H9 (cell line): ENCODE measurements at regions not wholly inside any gene's neighbourhood (a gene's known extent, or its start where the extent isn't known, plus 50 kb on each side); places are given as distances from the start of the nearest gene placed in this dataset.

Source experiments
- DNase-seq: peaks from one replicate; pipeline ENCODE4 v3.0.0-alpha.2; 2017
- H2AFZ ChIP-seq: one replicate; pipeline ENCODE4 v1.6.1; 2013; ENCODE audit warnings: mild to moderate bottlenecking, low read length, control low read depth, moderate library complexity
- H2AK5ac ChIP-seq: 2 replicates; pipeline ENCODE4 v1.6.1; 2013; ENCODE audit warnings: low read length, control low read depth, mixed read lengths; ENCODE audit not compliant: insufficient read length
- H2BK120ac ChIP-seq: one replicate; pipeline ENCODE4 v1.6.1; 2013; ENCODE audit warnings: low read depth, mild to moderate bottlenecking, low read length, control low read depth, inconsistent platforms; ENCODE audit not compliant: poor library complexity, severe bottlenecking
- H2BK12ac ChIP-seq: 2 replicates; pipeline ENCODE4 v1.6.1; 2013; ENCODE audit warnings: low read length, control low read depth, mixed read lengths, low read depth; ENCODE audit not compliant: insufficient read length
- H2BK15ac ChIP-seq: 2 replicates; pipeline ENCODE4 v1.6.1; 2013; ENCODE audit warnings: low read depth, low read length, control low read depth
- H2BK20ac ChIP-seq: one replicate; pipeline ENCODE4 v1.6.1; 2013; ENCODE audit warnings: low read depth, mild to moderate bottlenecking, low read length, control low read depth, inconsistent platforms; ENCODE audit not compliant: poor library complexity, severe bottlenecking
- H2BK5ac ChIP-seq: 2 replicates; pipeline ENCODE4 v1.6.1; 2013; ENCODE audit warnings: low read length, control low read depth, mixed read lengths; ENCODE audit not compliant: insufficient read length
- H3K14ac ChIP-seq: 2 replicates; pipeline ENCODE4 v1.6.1; 2013; ENCODE audit warnings: low read length, control low read depth; ENCODE audit not compliant: insufficient read depth
- H3K18ac ChIP-seq: 2 replicates; pipeline ENCODE4 v1.6.1; 2013; ENCODE audit warnings: low read depth, mild to moderate bottlenecking, mixed read lengths, low read length, control low read depth; ENCODE audit not compliant: insufficient read length
- H3K23ac ChIP-seq: 2 replicates; pipeline ENCODE4 v1.6.1; 2013; ENCODE audit warnings: low read length, control low read depth, mixed read lengths, low read depth; ENCODE audit not compliant: insufficient read length
- H3K23me2 ChIP-seq: 2 replicates; pipeline ENCODE4 v1.6.1; 2013; ENCODE audit warnings: low read depth, mild to moderate bottlenecking, mixed read lengths, low read length, control low read depth; ENCODE audit not compliant: insufficient read length, poor library complexity, severe bottlenecking
- H3K27ac ChIP-seq: 2 replicates; pipeline ENCODE4 v1.5.1; 2013; ENCODE audit warnings: low read length, control low read depth, mixed read lengths, low read depth; ENCODE audit not compliant: insufficient read length
- H3K27me3 ChIP-seq: 2 replicates; pipeline ENCODE4 v1.6.1; 2013; ENCODE audit warnings: low read length, control low read depth, inconsistent platforms; ENCODE audit not compliant: insufficient read depth
- H3K4ac ChIP-seq: 2 replicates; pipeline ENCODE4 v1.6.1; 2013; ENCODE audit warnings: low read depth, mild to moderate bottlenecking, control low read depth, inconsistent platforms, low read length, moderate library complexity
- H3K4me1 ChIP-seq: 2 replicates; pipeline ENCODE4 v1.6.1; 2013; ENCODE audit warnings: low read length, control low read depth, inconsistent platforms; ENCODE audit not compliant: insufficient read depth
- H3K4me2 ChIP-seq: 2 replicates; pipeline ENCODE4 v1.6.1; 2013; ENCODE audit warnings: low read length, control low read depth, mixed read lengths; ENCODE audit not compliant: insufficient read length, insufficient read depth
- H3K56ac ChIP-seq: 2 replicates; pipeline ENCODE4 v1.6.1; 2013; ENCODE audit warnings: low read depth, mild to moderate bottlenecking, mixed read lengths, low read length, control low read depth; ENCODE audit not compliant: insufficient read length
- H3K79me1 ChIP-seq: 2 replicates; pipeline ENCODE4 v1.6.1; 2013; ENCODE audit warnings: low read depth, mild to moderate bottlenecking, moderate library complexity, low read length, control low read depth, inconsistent platforms; ENCODE audit not compliant: insufficient read depth, poor library complexity, severe bottlenecking
- H3K79me2 ChIP-seq: 2 replicates; pipeline ENCODE4 v1.6.1; 2013; ENCODE audit warnings: low read length, control low read depth, inconsistent platforms; ENCODE audit not compliant: insufficient read depth
- H3K9ac ChIP-seq: 2 replicates; pipeline ENCODE4 v1.6.1; 2013; ENCODE audit warnings: low read length, control low read depth, mixed read lengths; ENCODE audit not compliant: insufficient read length; ENCODE audit errors: extremely low read depth
- H3K9me3 ChIP-seq: one replicate; pipeline ENCODE4 v1.6.1; 2013; ENCODE audit warnings: low read depth, low read length, inconsistent platforms; ENCODE audit not compliant: control insufficient read depth
- H3T11ph ChIP-seq: one replicate; pipeline ENCODE4 v1.6.1; 2013; ENCODE audit warnings: mild to moderate bottlenecking, low read length, control low read depth, inconsistent platforms
- H4K20me1 ChIP-seq: one replicate; pipeline ENCODE4 v1.6.1; 2013; ENCODE audit not compliant: control insufficient read depth, insufficient read length, insufficient read depth
- H4K5ac ChIP-seq: 2 replicates; pipeline ENCODE4 v1.6.1; 2013; ENCODE audit warnings: low read depth, mild to moderate bottlenecking, mixed read lengths, low read length, control low read depth; ENCODE audit not compliant: insufficient read length
- H4K8ac ChIP-seq: replicated peaks from 2 replicates; pipeline ENCODE4 v1.6.1; 2013; ENCODE audit warnings: low read length, control low read depth, mixed read lengths, low read depth; ENCODE audit not compliant: insufficient read length
- H4K91ac ChIP-seq: 2 replicates; pipeline ENCODE4 v1.6.1; 2013; ENCODE audit warnings: low read depth, mild to moderate bottlenecking, moderate library complexity, mixed read lengths, low read length, control low read depth; ENCODE audit not compliant: insufficient read length
- H3K27ac Mint-ChIP-seq, 3 experiments: 2 replicates in 2 of 3; 3 replicates in 1 of 3; pipeline ENCODE4 v1.8.0; 2020 to 2021; ENCODE audit warnings: mixed read lengths in 3 of 3, mild to moderate bottlenecking in 1 of 3, moderate library complexity in 1 of 3
- H3K27me3 Mint-ChIP-seq: 2 replicates; pipeline ENCODE4 v1.8.0; 2021; ENCODE audit warnings: low read depth, mild to moderate bottlenecking, moderate library complexity, mixed read lengths
- H3K36me3 Mint-ChIP-seq, 3 experiments: 2 replicates in 2 of 3; 3 replicates in 1 of 3; pipeline ENCODE4 v1.8.0; 2020 to 2021; ENCODE audit warnings: low read depth in 3 of 3, mixed read lengths in 3 of 3; ENCODE audit not compliant: insufficient read depth in 1 of 3
- H3K4me1 Mint-ChIP-seq, 2 experiments: 2 replicates each; pipeline ENCODE4 v1.8.0; 2020; ENCODE audit warnings: mixed read lengths in 2 of 2
- H3K4me3 Mint-ChIP-seq, 2 experiments: 2 replicates in 1 of 2; 3 replicates in 1 of 2; pipeline ENCODE4 v1.8.0; 2020 to 2021; ENCODE audit warnings: mild to moderate bottlenecking in 2 of 2, mixed read lengths in 2 of 2, moderate library complexity in 1 of 2
- H3K9me3 Mint-ChIP-seq, 2 experiments: 2 replicates in 1 of 2; 3 replicates in 1 of 2; pipeline ENCODE4 v1.8.0; 2020; ENCODE audit warnings: mild to moderate bottlenecking in 2 of 2, mixed read lengths in 2 of 2, moderate library complexity in 1 of 2
- CTCF ChIP-seq: fragments of 200-600 bp; sonication (generic); conservative IDR thresholded peaks from 3 replicates; pipeline ENCODE4 v1.8.0; 2021; ENCODE audit warnings: antibody characterized with exemption, mild to moderate bottlenecking
- WGBS: extraction: QIAGEN DNeasy Blood & Tissue Kit; methylation state at CpG from one replicate; pipeline ENCODE4 v1.1.7; 2013; ENCODE audit warnings: missing lambda C conversion rate, low lambda C conversion rate, mixed read lengths; ENCODE audit not compliant: insufficient read length; ENCODE audit errors: extremely low coverage; 5-methylcytosine and 5-hydroxymethylcytosine counted together

GRCh38 chr17:77825621-77826020 lies 132.9 kb upstream of the TNRC6C start:
- H3K23me2 ChIP-seq, result no peaks in the 10 kb centered on the region
- no peak for DNase-seq
- no peak for TF ChIP-seq CTCF
- no peak overlapping the region for H3K18ac ChIP-seq
- no peak overlapping the region for H2BK5ac ChIP-seq
- H3K4me2 ChIP-seq, result no peak overlapping the region
- H3K23ac ChIP-seq, result no peak overlapping the region
- no peak overlapping the region for H4K5ac ChIP-seq
- H3K56ac ChIP-seq, result no peak overlapping the region
- peaks cover 5% of the 10 kb centered on the region; the same call in 1 of the 2 replicates for H3K4me1 ChIP-seq
- H2AFZ ChIP-seq, result no peak overlapping the region
- no peak overlapping the region for H3T11ph ChIP-seq
- H3K9ac ChIP-seq, result no peak overlapping the region
- no peak overlapping the region for H4K8ac ChIP-seq
- no CpG with 5 or more reads among the region's 15 CpGs for WGBS
- H3K9me3 Mint-ChIP-seq, result peaks cover 5 to 12% of the 10 kb centered on the region in 2 experiments; a peak in 2 of 5 replicates
- no peak overlapping the region for H2BK120ac ChIP-seq
- no peak overlapping the region for H2AK5ac ChIP-seq
- no peaks in the 10 kb centered on the region for H3K36me3 Mint-ChIP-seq
- H3K79me1 ChIP-seq, result no peaks in the 10 kb centered on the region
- peaks cover 44 to 61% of the 10 kb centered on the region in 2 experiments for H3K4me1 Mint-ChIP-seq
- H3K4ac ChIP-seq, result no peak overlapping the region
- no peaks in the 10 kb centered on the region for H3K27me3 ChIP-seq
- no peaks in the 10 kb centered on the region for H4K20me1 ChIP-seq
- no peak overlapping the region for H3K4me3 Mint-ChIP-seq
- no peak overlapping the region for H2BK12ac ChIP-seq
- no peak overlapping the region for H2BK15ac ChIP-seq
- no peaks in the 10 kb centered on the region for H3K9me3 ChIP-seq
- no peak overlapping the region for H3K27ac Mint-ChIP-seq
- no peak overlapping the region for H4K91ac ChIP-seq
- no peak overlapping the region for H2BK20ac ChIP-seq
- peaks cover 8% of the 10 kb centered on the region for H3K27me3 Mint-ChIP-seq
- no peak overlapping the region for H3K14ac ChIP-seq
- H3K27ac ChIP-seq, result no peak overlapping the region
- no peaks in the 10 kb centered on the region for H3K79me2 ChIP-seq
